NCI-H2107 (cell line): ENCODE measurements at regions not wholly inside any gene's neighbourhood (a gene's known extent, or its start where the extent isn't known, plus 50 kb on each side); places are given as distances from the start of the nearest gene placed in this dataset.
"Not testable (repeated sequence)": the region's sequence is repeated elsewhere in the genome, so short reads cannot be mapped to it uniquely, and the experiment has no call there.

Source experiments
- DNase-seq: peaks from one replicate; lab custom pipeline; 2025; lab: John Stamatoyannopoulos, UW

GRCh38 chr12:67842124-67842523, 147.1 kb upstream of the IFNG-AS1 start:
- no peak for DNase-seq

DNA sequence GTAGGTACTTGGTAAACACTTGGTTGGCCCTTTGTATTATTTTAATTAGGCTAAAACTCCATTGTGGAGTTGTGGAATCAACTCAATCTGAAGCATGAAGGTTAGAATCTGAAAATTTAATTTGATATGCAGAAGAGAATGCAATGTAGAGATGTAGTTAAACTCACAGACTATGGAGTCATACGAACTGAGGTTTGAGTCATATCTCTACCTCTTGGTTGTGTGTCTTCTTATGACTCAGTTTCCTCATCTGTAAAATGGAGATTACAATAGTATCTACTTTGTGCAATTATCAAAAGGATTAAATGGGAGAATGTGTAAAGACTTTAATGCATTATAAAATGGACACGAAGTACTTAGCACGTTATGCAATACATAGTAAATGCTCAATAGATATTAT, 146.0 kb upstream of the IFNG-AS1 start:
- DNase-seq: no peak

GRCh38 chr12:67852701-67853100, 136.5 kb upstream of the IFNG-AS1 start:
- DNase-seq: no peak

- DNase-seq: no peak
Observed at GRCh38 chr12:67853204-67853603, 136.0 kb upstream of the IFNG-AS1 start.

DNA sequence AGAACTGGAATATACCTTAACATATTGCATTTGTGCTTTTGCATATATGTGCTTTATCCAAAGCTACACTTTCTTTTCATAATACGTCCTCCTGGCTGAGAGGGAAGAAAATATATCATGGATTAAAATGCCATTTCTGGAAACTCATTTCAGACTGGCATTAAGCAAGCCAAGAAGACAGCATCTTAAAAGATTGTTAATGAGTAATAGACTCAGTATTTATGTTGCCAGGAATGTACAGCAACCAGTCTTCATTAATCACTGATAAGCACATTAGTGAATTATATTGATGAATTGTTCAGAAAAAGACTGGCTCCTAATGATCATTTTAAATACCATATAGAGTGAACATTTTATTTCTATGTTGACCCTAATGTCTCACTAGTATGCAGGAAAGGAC, 134.9 kb upstream of the IFNG-AS1 start:
- no peak for DNase-seq

DNA sequence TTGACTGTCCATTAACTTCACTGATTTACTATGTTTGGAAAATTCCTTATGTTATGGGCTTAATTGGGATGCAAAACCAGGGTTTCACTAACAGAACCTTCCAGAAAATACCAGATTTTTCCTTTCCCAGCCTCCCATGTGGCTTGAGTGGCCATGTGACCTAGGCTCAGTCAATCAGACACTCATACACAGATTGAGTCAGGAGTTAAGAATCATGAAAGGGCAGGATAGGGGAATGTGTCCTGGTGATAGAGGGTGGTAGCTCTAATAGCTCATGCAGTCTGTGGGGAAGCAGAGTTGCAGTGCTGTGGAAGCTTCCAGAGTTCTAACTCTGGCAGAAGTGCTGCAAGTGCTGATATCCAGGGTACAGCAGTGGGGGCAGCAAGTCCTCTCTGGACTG, 134.1 kb upstream of the IFNG-AS1 start:
- DNase-seq: no peak

DNA sequence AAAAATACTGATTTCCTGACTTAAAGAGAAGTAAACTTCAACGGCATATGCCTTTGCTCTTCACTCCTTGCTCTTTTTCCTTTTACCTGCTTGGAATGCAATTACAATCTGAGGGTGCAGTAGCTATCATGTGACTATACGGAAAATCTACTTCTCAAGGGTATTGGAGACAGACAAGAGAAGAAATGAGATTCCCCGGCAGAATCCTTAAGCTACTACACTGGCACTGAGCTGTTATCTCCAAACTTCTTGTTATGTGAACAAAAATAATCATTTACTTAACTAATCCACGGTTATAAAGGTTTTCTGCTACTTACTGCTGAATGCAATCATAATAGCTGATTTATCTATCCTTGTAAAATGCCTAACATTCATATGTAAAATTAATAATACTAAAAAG, 118.0 kb upstream of the IFNG-AS1 start:
- no peak for DNase-seq

GRCh38 chr12:67873355-67873754, 115.9 kb upstream of the IFNG-AS1 start:
- DNase-seq: no peak

- DNase-seq: no peak
Observed at GRCh38 chr12:67876305-67876915, 112.8 kb upstream of the IFNG-AS1 start.

DNA sequence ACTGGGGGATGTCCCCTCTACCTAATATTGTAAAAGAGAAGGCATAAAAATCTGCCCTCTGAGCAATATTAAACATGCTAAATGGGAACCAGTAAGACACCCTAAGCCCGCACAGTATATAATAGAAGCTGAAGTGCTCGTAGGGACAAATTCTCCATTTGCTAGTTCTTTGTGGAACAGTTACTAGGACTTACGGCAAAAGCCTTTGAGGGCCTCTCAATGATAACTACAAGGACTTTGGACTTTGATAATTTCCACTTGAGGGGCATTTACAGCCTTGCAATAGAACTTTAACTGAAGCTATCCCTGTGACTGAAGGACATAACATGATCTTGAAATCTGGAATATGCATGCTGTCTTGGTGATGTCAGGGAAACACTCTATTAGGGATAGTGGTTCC, 111.5 kb upstream of the IFNG-AS1 start:
- no peak for DNase-seq

GRCh38 chr12:67879937-67880336, 109.3 kb upstream of the IFNG-AS1 start:
- no peak for DNase-seq

GRCh38 chr12:67881565-67881964, 107.7 kb upstream of the IFNG-AS1 start:
- DNase-seq: no peak

- no peak for DNase-seq
Observed at GRCh38 chr12:67884596-67884995, 104.7 kb upstream of the IFNG-AS1 start.

GRCh38 chr12:67885375-67886169, 103.7 kb upstream of the IFNG-AS1 start:
- DNase-seq: no peak

DNA sequence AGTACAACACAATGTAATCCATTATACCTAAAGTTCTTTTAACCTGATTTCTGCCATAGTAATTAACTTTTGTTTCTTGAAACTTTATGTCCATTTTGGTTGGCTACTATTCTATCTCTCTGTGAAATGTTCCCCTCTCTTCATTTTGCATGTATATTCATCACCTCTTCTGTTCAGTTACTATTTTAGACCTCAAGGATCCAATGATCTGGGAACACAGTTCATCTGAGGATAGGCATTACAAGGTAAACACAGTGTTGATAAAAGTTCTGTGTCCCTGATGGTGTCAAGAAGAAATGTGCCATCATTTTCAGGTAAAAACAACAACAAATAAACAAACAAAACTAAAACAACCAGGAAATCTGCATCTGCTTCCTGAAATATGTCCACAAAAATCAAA, 102.2 kb upstream of the IFNG-AS1 start:
- no peak for DNase-seq

- DNase-seq: no peak
Observed at GRCh38 chr12:67889931-67890330, 99.3 kb upstream of the IFNG-AS1 start.

DNA sequence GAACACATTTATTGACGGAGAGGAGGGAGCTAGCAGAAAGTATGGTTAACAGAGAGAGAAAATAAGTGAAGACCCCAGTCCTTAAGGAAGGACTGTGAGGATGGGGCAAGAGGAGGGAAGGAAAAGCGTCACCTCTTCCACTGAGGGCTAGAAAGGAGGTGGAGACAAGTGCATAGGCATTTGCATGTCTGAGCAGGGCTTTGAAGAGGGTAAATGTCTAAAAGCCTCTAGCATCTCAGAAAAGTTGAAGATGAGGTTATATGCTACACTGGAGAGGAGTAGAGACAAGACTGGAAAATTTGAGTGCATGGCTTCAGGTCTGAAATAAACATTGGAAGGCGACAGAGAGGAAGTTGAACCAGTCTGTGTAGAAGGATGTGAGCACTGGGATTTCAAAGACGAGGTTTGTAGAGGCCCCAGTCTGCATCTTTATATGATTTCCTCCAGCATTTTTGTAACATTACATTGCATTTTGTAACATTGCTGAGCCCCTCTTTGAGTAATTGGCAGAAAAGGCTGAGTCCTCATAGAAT, 98.5 kb upstream of the IFNG-AS1 start:
- no peak for DNase-seq

- no peak for DNase-seq
Observed at GRCh38 chr12:67891596-67891995, 97.7 kb upstream of the IFNG-AS1 start.

GRCh38 chr12:67892259-67893021, 96.8 kb upstream of the IFNG-AS1 start:
- DNase-seq: no peak

DNA sequence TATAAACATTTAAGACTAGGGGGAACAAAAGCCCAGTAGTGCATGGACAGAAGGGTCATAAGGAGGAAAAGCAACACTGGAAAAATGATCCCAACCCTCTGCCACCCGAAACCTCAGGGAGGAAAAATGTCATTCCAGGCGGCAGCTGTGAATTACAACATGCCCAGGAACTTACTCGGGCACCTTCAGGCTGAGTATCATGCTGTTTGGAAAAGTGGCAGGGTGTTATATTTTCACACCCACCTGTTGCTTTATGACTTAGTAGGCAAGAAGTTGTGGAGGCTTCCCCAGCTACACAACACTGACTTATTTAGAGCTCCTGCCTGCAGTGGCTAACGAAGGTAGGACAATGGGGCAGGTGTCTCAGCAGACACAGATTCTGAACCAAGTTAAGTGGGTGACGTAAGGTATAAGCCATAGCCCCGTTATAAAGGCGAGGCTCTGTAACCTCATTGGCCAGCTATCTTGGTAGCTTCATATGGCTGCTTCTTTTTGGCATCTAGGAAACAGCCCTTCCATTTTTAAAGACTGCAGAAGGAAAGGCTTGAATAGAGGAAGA, 96.1 kb upstream of the IFNG-AS1 start:
- DNase-seq: peak; percentile 59

DNA sequence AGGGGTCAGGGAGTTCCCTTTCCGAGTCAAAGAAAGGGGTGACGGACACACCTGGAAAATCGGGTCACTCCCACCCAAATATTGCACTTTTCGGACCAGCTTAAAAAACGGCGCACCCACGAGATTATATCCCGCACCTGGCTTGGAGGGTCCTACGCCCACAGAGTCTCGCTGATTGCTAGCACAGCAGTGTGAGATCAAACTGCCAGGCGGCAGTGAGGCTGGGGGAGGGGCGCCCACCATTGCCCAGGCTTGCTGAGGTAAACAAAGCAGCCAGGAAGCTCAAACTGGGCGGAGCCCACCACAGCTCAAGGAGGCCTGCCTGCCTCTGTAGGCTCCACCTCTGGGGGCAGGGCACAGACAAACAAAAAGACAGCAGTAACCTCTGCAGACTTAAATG, 88.8 kb upstream of the IFNG-AS1 start:
- not testable (repeated sequence) for DNase-seq

DNA sequence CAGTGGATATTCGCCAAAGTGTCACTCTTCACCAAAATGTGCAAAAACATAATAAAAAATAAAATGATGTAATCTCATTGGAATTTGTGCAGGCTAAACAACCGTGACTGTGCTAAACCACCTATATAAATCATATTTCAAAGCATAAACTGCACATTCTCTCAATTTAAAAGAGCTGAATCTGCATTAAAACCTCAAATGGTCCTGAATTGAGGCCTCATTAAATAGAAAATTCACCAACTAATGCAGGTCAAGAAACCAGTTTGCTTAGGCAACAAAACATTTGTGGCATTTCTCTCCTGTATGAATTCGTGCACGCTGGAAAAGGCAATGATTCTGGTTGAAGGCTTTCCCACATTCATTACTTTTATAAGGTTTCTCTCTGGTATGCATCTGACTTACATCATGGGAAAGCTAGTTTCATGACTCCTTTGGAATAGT, 80.1 kb upstream of the IFNG-AS1 start:
- no peak for DNase-seq
